ENCODE measurements at regions not wholly inside any gene's neighbourhood (a gene's known extent, or its start where the extent isn't known, plus 50 kb on each side); places are given as distances from the start of the nearest gene placed in this dataset.

- Histone ChIP-seq H3K9me3 (ENCODE audit: control insufficient read depth, insufficient read depth, low read depth, low read length) (no peaks in the 10 kb centered on the region), H3K27ac (ENCODE audit: low read length) (no peak overlapping the region), H3K4me1 (ENCODE audit: control insufficient read depth, insufficient read depth, low read length) (no peaks in the 10 kb centered on the region), H3K36me3 (ENCODE audit: control insufficient read depth, insufficient read depth, low read length) (no peaks in the 10 kb centered on the region), H3K27me3 (ENCODE audit: control insufficient read depth, insufficient read depth, low read length) (no peaks in the 10 kb centered on the region), H3K4me3 (ENCODE audit: low read depth in 2 of 2, low read length in 2 of 2) (no peak overlapping the region)
- in situ Hi-C loops (cut with HindIII; ENCODE audit: low pct_unique_long_range_greater_than_20kb, low sequenced_read_pairs) (no loop called here), intact Hi-C loops (cut with micrococcal nuclease; ENCODE audit: unreplicated experiment) (no loop called here)
- no TSS peak for BruUV-seq (replicated peaks)
- DNase-seq (ENCODE audit: low read depth, low spot score) = no peak
- no peak for TF ChIP-seq TCF7L2 (IDR thresholded peaks at IDR 0.05; ENCODE audit: low read depth, low read length)
- no peak for TF ChIP-seq CTCF (IDR thresholded peaks at IDR 0.05)
- TF ChIP-seq SIN3A (IDR thresholded peaks at IDR 0.05; ENCODE audit: borderline replicate concordance, insufficient read depth, low read depth, low read length) = no peak
- TF ChIP-seq POLR2AphosphoS5 (IDR thresholded peaks at IDR 0.05; ENCODE audit: low read depth, low read length) = no peak
- no peak for TF ChIP-seq REST (IDR thresholded peaks at IDR 0.05; ENCODE audit: insufficient read depth in 1 of 2, low read depth in 2 of 2, low read length in 1 of 2)
- POLR2A ChIA-PET = no interaction called here
- no peak for ATAC-seq
- CTCF ChIA-PET = no interaction called here
These were observed 135.5 kb upstream of the FANCL start for GRCh38 chr2:58376592-58376991.

GRCh38 chr2:58369594-58369993, 128.5 kb upstream of the FANCL start:
- no TSS peak for BruUV-seq (replicated peaks)
- Histone ChIP-seq H3K4me3 (ENCODE audit: low read depth in 2 of 2, low read length in 2 of 2) (no peak overlapping the region), H3K27me3 (ENCODE audit: control insufficient read depth, insufficient read depth, low read length) (no peaks in the 10 kb centered on the region), H3K4me1 (ENCODE audit: control insufficient read depth, insufficient read depth, low read length) (no peaks in the 10 kb centered on the region), H3K9me3 (ENCODE audit: control insufficient read depth, insufficient read depth, low read depth, low read length) (no peaks in the 10 kb centered on the region), H3K36me3 (ENCODE audit: control insufficient read depth, insufficient read depth, low read length) (no peaks in the 10 kb centered on the region), H3K27ac (ENCODE audit: low read length) (no peak overlapping the region)
- in situ Hi-C loops (cut with HindIII; ENCODE audit: low pct_unique_long_range_greater_than_20kb, low sequenced_read_pairs) = no loop called here
- POLR2A ChIA-PET = no interaction called here
- CTCF ChIA-PET = interaction anchor here (0.6 kb wide), 1 partner anchor 464 kb away, joined by 3 read pairs; no protein-coding TSS in a partner anchor
- no peak for TF ChIP-seq TCF7L2 (IDR thresholded peaks at IDR 0.05; ENCODE audit: low read depth, low read length)
- TF ChIP-seq CTCF (IDR thresholded peaks at IDR 0.05) = no peak
- no peak for TF ChIP-seq POLR2AphosphoS5 (IDR thresholded peaks at IDR 0.05; ENCODE audit: low read depth, low read length)
- TF ChIP-seq SIN3A (IDR thresholded peaks at IDR 0.05; ENCODE audit: borderline replicate concordance, insufficient read depth, low read depth, low read length) = no peak
- no peak for TF ChIP-seq REST (IDR thresholded peaks at IDR 0.05; ENCODE audit: insufficient read depth in 1 of 2, low read depth in 2 of 2, low read length in 1 of 2)
- intact Hi-C loops (cut with micrococcal nuclease; ENCODE audit: unreplicated experiment) = no loop called here
- no peak for DNase-seq (ENCODE audit: low read depth, low spot score)
- no peak for ATAC-seq
